Skeletal muscle tissue (tissue), 3 donors: ENCODE measurements at regions not wholly inside any gene's neighbourhood (a gene's known extent, or its start where the extent isn't known, plus 50 kb on each side); places are given as distances from the start of the nearest gene placed in this dataset.
A peak's percentile ranks its signal among the peaks of the same experiment; 100 is the strongest.

Experiments
- H3K27ac ChIP-seq: one replicate; pipeline ENCODE4 v1.7.0; 2013; ENCODE audit warnings: mild to moderate bottlenecking, low read depth, low read length, inconsistent platforms
- H3K27me3 ChIP-seq, 3 donors: one replicate each; pipeline ENCODE4 v1.7.0; 2013; ENCODE audit warnings: low read length in 3 of 3; ENCODE audit not compliant: control insufficient read depth in 3 of 3, insufficient read depth in 3 of 3
- H3K36me3 ChIP-seq, 3 donors: one replicate each; pipeline ENCODE4 v1.7.0; 2013; ENCODE audit warnings: low read length in 3 of 3; ENCODE audit not compliant: control insufficient read depth in 3 of 3, insufficient read depth in 3 of 3
- H3K4me1 ChIP-seq, 3 donors: one replicate each; pipeline ENCODE4 v1.7.0; 2013; ENCODE audit warnings: low read length in 3 of 3, mild to moderate bottlenecking in 3 of 3; ENCODE audit not compliant: control insufficient read depth in 3 of 3, insufficient read depth in 3 of 3
- H3K4me3 ChIP-seq, 3 donors: one replicate each; pipeline ENCODE4 v1.7.0; 2013; ENCODE audit warnings: low read length in 3 of 3
- H3K9ac ChIP-seq, 3 donors: one replicate each; pipeline ENCODE4 v1.7.0; 2013; ENCODE audit warnings: low read length in 3 of 3, mild to moderate bottlenecking in 3 of 3, moderate library complexity in 2 of 3, low read depth in 1 of 3
- H3K9me3 ChIP-seq, 3 donors: one replicate each; pipeline ENCODE4 v1.7.0; 2013; ENCODE audit warnings: low read length in 3 of 3; ENCODE audit not compliant: control insufficient read depth in 3 of 3
- donor health status: Osteomylitis.

DNA sequence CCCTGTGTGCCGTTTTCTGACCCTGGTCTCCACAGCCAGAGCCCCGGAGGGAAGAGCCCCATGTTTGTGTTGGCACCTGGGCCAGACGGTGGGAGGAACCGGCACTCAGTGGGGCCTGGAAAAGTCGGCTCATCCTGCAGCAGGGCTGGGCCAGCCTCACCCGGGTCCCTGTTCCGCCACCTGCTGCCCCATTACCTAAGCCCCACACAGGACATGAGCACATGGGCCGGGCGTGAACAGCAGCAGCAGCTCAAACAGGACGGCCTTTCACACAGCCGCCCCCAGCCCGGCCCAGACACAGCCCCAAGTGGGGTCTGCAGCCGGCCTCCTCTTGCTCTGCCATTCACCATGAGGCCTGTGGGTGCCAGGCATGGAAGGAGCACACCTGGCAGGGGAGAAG lies 302.4 kb downstream of the MN1 start:
- H3K27me3 ChIP-seq: no peaks in the 10 kb centered on the region
- H3K9ac ChIP-seq: no peak overlapping the region
- H3K36me3 ChIP-seq: no peaks in the 10 kb centered on the region

DNA sequence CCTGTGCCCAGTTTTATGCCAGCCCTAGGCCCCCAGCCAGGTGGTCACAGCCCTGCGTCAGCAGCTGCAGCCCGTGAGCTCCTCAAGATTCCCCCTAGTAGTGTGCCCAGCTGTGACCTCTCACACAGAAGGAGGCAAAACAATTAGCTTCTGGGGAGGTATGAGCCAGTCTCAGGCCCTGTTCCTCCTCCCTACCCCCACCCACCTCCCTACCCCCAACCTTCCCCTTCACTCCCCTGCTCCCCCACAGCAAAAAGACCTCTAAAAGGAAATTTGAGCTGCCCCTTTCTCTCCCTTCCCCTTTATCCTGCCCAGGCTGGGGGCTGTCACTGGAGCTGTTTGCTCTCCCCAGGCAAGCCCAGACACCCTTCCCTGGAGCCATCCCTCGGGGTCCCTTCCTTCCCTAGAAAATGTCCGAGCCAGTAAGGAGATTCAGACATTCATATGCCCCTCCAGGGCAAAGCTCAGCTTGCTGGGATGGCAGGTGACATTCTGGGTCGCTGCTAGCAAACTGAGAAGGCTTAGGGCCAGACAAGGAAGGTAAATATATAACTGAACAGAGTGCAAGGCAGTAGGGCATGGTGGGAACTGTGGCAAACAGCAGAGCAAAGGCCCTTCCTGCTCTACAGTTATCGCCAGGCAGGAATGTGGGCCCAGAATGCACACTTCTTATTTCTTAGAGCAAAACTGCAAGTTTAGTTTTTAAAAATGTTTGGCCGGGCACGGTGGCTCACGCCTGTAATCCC lies 300.2 kb downstream of the MN1 start:
- H3K9me3 ChIP-seq: no peaks in the 10 kb centered on the region
- H3K27me3 ChIP-seq: no peaks in the 10 kb centered on the region
- H3K9ac ChIP-seq: peak overlapping the region in 2 of 3 donors; percentile 54 to 57
- H3K27ac ChIP-seq: peak overlapping the region; percentile 92
- no peaks in the 10 kb centered on the region for H3K36me3 ChIP-seq
- peaks cover 22 to 39% (median 33%) of the 10 kb centered on the region in 3 donors for H3K4me1 ChIP-seq
- H3K4me3 ChIP-seq: no peak overlapping the region

More for the DNA sequence above, 302.4 kb downstream of the MN1 start:
- H3K4me3 ChIP-seq: no peak overlapping the region
- no peak overlapping the region for H3K27ac ChIP-seq
- peaks cover 5 to 26% (median 12%) of the 10 kb centered on the region in 3 donors for H3K4me1 ChIP-seq
- H3K9me3 ChIP-seq: no peaks in the 10 kb centered on the region

DNA sequence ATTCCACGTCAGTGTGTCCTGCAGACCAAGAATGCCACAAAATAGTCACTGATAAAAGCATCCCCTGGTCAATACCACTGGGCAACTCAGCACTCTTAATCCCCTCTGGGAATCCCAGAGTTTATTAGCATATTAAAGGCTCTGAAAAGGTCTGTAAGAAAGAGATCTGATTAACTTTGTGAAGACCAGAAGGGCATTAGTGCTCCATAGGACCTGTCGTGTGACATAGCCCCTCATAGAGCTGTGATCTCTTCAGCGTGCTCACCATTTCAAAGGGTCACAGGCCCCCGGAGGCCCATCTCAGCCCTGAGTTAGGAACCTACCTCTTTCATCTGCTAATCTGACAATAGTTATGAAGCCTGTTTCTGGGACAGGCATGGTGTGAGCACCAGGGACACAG lies 299.2 kb downstream of the MN1 start:
- H3K4me3 ChIP-seq: no peak overlapping the region
- no peak overlapping the region for H3K27ac ChIP-seq
- H3K36me3 ChIP-seq: no peaks in the 10 kb centered on the region
- H3K27me3 ChIP-seq: no peaks in the 10 kb centered on the region
- H3K9me3 ChIP-seq: no peaks in the 10 kb centered on the region
- H3K9ac ChIP-seq: no peak overlapping the region
- peaks cover 31 to 48% (median 43%) of the 10 kb centered on the region in 3 donors for H3K4me1 ChIP-seq

DNA sequence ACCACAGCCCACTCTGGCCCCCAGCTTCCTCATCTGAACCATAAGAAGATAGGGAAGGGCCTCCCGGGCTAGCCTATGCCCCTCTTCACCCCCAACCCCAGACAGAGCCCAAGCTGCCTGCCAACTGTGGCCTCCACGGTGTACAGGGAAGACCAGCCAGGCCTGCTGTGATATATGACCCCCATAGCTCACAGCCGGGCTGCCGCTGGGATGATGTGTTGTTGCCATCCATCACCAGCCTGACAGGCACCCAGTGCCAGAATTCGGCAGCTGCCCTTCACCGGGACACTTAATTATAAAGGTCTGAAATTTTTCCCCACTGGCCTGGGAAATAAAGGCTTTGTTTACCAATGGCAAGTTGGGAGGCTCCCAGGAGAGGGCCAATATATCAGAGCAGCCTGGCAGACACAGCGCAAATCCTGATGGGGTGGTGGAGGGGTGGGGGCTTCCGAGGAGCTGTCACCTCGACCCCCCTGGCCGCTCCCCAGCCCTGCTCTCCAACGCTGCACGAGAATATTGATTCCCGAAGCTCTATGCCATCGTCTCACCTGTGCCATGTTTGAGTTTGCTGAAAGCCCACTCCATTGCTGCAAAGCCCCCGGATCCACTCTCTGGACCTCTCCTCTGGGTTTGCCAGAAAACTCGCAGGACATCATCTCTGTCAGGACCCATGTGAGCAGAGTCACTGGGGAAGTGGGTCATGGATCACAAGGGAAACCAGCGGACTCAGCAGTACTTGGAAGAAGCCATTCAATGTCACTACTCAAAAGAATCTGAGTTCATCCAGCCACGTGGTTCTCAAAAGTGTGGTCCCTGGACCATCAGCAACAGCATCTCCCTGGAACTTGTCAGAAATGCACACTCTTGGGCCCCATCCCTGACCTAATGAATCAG lies 296.9 kb downstream of the MN1 start:
- Histone ChIP-seq H3K4me3 (peak overlapping the region; percentile 7 to 54 (median 24)), H3K9me3 (no peaks in the 10 kb centered on the region), H3K27me3 (no peaks in the 10 kb centered on the region), H3K27ac (peak overlapping the region; percentile 85), H3K4me1 (peaks cover 45 to 67% (median 60%) of the 10 kb centered on the region in 3 donors), H3K36me3 (no peaks in the 10 kb centered on the region), H3K9ac (peak overlapping the region; percentile 35 to 51 (median 39))

DNA sequence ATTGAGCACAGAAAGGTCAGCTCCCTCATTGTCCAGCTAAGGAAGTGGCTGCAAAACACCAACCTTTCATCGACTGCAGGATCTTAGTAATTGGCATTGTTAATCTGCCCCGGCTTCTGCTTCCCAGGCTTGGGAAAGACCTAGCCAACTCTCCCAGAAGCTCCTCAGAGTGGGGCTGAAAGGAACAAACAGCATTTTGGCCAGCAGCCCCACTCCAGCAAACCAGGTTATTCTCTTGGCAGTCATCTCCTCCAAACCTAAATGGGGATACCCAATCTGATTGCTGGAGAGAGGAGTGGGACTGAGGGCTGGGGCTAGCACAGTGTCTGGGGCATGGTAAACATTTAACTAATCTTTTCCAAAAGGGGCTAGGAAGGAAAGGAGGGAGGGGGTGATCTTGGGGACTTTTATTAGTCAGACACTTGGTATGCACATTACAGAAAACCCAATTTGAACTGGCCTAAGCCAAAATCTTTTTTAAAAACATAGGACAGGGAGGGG lies 294.4 kb downstream of the MN1 start:
- H3K4me3 ChIP-seq: no peak overlapping the region
- no peaks in the 10 kb centered on the region for H3K27me3 ChIP-seq
- H3K9ac ChIP-seq: no peak overlapping the region
- no peaks in the 10 kb centered on the region for H3K9me3 ChIP-seq
- peak overlapping the region; percentile 12 for H3K27ac ChIP-seq
- peaks cover 61 to 77% (median 72%) of the 10 kb centered on the region in 3 donors for H3K4me1 ChIP-seq
- no peaks in the 10 kb centered on the region for H3K36me3 ChIP-seq

DNA sequence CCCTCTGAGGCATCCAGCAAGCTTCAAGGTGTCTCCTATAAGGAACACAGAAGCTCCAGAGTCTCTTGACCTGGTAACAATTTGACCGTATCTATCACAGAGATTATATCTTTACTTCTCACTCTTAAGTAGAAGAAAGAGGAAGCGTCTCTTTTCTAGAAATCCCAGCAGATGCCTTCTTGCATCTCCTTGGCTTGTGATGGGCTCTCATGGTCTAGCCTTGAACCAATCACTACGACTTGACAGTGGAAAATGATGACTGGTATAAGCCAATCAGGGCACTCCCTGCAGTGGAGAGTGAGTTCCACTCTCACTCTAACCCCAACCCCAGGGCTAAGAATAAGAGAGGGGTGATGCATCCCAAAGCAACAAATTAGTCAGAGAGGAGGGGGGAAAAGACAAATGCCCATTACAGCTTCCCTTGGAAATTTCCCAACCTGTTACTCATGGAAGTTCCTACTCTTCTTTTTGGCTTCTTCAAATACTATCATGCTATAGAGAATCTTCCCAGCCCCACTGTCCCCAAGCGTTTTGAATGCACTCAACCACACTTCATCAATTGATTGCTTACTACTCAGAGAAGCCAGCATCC lies 293.5 kb downstream of the MN1 start:
- H3K4me1 ChIP-seq: peaks cover 70 to 84% (median 81%) of the 10 kb centered on the region in 3 donors

DNA sequence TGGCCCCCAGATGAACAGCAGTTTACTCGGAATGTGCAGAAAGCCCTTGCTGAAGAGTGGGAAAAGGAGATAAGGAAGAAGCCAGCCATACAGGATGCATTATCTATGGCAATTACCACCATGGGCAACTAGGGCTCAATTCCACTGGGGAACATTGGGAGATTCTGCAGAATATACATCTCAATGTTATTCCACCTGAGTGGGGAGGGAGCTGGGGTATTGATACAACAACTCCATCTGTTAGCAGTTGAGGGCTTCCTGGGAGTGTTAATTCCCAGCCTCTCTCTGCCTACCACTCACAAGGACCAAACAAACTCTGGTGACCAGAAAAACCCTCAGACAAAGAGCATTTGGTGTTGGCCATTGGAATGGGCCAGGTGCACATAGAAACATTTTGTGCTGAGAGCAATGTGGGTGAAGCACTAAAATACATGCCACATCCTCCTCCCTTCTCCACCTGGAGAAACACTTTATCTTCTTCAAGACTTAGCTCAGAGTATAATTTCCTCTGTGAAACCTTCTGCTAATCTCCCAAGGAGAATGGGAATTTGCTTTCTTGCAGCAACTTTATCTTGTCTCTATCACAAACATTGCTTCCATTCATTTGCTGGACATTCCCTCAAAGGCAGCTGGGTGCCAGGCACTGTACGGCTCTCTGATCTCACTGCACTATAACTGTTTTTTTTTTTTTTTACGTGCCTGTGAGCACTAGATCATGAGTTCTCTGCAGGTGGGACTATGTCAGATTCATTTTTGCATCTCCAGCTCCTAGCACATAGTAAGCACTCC lies 292.2 kb downstream of the MN1 start:
- Histone ChIP-seq H3K27ac (peak overlapping the region; percentile 73), H3K36me3 (no peaks in the 10 kb centered on the region), H3K4me1 (peaks cover 70 to 77% (median 76%) of the 10 kb centered on the region in 3 donors), H3K9ac (peak overlapping the region in 1 of 3 donors; percentile 40), H3K27me3 (no peaks in the 10 kb centered on the region), H3K9me3 (no peaks in the 10 kb centered on the region), H3K4me3 (peak overlapping the region in 1 of 3 donors; percentile 38)

More for the DNA sequence above, 293.5 kb downstream of the MN1 start:
- Histone ChIP-seq H3K4me3 (no peak overlapping the region), H3K27ac (peak overlapping the region; percentile 73), H3K9me3 (no peaks in the 10 kb centered on the region), H3K9ac (no peak overlapping the region), H3K27me3 (no peaks in the 10 kb centered on the region), H3K36me3 (no peaks in the 10 kb centered on the region)

DNA sequence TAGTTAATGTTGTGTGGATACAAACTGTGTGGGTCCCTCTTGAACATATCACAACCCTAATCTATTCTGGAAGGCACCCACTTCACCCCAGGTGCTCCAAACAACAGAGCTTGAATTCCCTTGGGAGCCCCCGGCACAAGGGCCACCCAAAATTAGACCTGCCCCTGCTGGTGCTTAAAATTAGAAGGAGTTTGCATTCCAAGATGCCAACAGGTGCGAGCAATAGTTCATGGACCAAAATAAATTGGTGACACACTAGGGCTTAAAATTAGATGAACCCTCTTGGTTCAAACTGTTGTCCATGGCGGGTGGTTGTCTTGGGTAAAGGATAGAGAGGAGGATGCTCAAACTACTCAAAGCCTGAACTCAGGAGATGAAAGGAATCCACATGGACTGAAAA lies 291.5 kb downstream of the MN1 start:
- peaks cover 64 to 70% (median 69%) of the 10 kb centered on the region in 3 donors for H3K4me1 ChIP-seq
- H3K36me3 ChIP-seq: no peaks in the 10 kb centered on the region
- peak overlapping the region; percentile 73 for H3K27ac ChIP-seq
- H3K27me3 ChIP-seq: no peaks in the 10 kb centered on the region
- H3K9ac ChIP-seq: peak overlapping the region in 2 of 3 donors; percentile 30 to 40
- no peaks in the 10 kb centered on the region for H3K9me3 ChIP-seq
- H3K4me3 ChIP-seq: no peak overlapping the region

DNA sequence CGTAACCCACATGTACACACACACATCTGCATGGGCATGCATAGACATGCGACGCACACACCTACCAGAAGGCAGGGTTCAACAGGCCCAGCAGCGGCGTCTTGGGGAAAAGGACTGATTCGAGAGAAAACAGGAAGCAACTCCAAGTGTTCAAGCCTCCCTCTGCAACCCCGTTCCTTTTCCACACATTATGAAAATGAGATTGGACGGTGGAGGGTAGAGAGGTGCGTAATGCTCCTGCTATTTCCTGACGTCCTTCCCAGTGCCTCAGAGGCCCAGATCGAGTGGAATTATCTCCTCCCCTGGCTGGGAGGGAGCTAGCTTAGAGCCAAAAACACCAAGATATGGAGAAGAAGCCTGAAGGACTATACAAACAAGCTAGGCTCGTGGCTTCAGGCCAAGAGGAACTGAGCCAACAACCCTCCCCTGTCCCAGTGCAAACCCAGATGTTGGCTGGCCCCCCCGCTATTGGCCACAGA lies 289.2 kb downstream of the MN1 start:
- Histone ChIP-seq H3K27ac (no peak overlapping the region), H3K9me3 (no peaks in the 10 kb centered on the region), H3K4me1 (peaks cover 44 to 51% (median 48%) of the 10 kb centered on the region in 3 donors), H3K27me3 (no peaks in the 10 kb centered on the region), H3K36me3 (no peaks in the 10 kb centered on the region), H3K9ac (no peak overlapping the region), H3K4me3 (no peak overlapping the region)
